Keratinocyte (primary cell): ENCODE measurements at regions not wholly inside any gene's neighbourhood (a gene's known extent, or its start where the extent isn't known, plus 50 kb on each side); places are given as distances from the start of the nearest gene placed in this dataset.

ENCODE experiments used
- EZH2 ChIP-seq: IDR thresholded peaks from one replicate; pipeline ENCODE4 v1.6.1; 2012; ENCODE audit warnings: inconsistent platforms, mild to moderate bottlenecking, low read length, moderate library complexity
- TF ChIP-seq, protein P1 (sequence below), 3 experiments: IDR thresholded peaks in 1 of 3; conservative IDR thresholded peaks in 1 of 3; optimal IDR thresholded peaks in 1 of 3; 2 replicates in 2 of 3; 3 replicates in 1 of 3; pipeline versions ENCODE3 to v1.5.1; 2011; ENCODE audit warnings: low read length in 3 of 3, mild to moderate bottlenecking in 3 of 3, moderate library complexity in 2 of 3, control low read depth in 1 of 3, inconsistent platforms in 1 of 3; ENCODE audit not compliant: insufficient read depth in 2 of 3; ENCODE audit errors: extremely low read depth in 1 of 3

DNA sequence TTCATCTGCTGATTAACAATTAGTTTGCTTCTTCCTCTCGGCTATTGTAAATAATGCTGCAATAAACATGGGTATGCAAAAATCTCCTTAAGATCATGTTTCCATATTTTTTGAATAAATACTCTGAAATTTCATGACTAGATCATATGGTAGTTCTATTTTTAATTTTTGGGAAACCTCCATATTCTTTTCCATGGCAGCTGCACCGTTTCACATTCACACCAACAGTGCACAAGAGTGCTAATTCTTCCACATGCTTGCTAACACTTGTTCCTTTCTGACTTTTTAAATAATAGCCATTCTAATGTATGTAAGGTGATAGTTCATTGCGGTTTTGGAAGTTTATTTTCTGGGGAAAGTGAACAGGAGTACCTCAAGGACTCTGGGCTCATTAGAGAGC lies 52.6 kb upstream of the TACR1 start:
- no peak for TF ChIP-seq EZH2
- TF ChIP-seq, protein P1, sequence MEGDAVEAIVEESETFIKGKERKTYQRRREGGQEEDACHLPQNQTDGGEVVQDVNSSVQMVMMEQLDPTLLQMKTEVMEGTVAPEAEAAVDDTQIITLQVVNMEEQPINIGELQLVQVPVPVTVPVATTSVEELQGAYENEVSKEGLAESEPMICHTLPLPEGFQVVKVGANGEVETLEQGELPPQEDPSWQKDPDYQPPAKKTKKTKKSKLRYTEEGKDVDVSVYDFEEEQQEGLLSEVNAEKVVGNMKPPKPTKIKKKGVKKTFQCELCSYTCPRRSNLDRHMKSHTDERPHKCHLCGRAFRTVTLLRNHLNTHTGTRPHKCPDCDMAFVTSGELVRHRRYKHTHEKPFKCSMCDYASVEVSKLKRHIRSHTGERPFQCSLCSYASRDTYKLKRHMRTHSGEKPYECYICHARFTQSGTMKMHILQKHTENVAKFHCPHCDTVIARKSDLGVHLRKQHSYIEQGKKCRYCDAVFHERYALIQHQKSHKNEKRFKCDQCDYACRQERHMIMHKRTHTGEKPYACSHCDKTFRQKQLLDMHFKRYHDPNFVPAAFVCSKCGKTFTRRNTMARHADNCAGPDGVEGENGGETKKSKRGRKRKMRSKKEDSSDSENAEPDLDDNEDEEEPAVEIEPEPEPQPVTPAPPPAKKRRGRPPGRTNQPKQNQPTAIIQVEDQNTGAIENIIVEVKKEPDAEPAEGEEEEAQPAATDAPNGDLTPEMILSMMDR (optimal IDR thresholded peaks at IDR 0.05 in 1 of 3, IDR thresholded peaks at IDR 0.05 in 1 of 3, conservative IDR thresholded peaks at IDR 0.05 in 1 of 3; ENCODE audit: extremely low read depth in 1 of 3, insufficient read depth in 2 of 3, low read length in 3 of 3): no peak
